ENCODE measurements at regions not wholly inside any gene's neighbourhood (a gene's known extent, or its start where the extent isn't known, plus 50 kb on each side); places are given as distances from the start of the nearest gene placed in this dataset.

- no peak overlapping the region for H3K27ac ChIP-seq (ENCODE audit: insufficient read depth, low read depth, low read length, poor library complexity, severe bottlenecking)
- H3K4me1 ChIP-seq (ENCODE audit: control insufficient read depth, insufficient read depth, low read length): no peaks in the 10 kb centered on the region
- H3K36me3 ChIP-seq (ENCODE audit: control insufficient read depth, insufficient read depth, low read length): no peaks in the 10 kb centered on the region
- H3K4me3 ChIP-seq (ENCODE audit: insufficient read depth, low read depth, low read length): no peak overlapping the region
- no peaks in the 10 kb centered on the region for H3K9me3 ChIP-seq (ENCODE audit: control insufficient read depth, low read length)
- no peaks in the 10 kb centered on the region for H3K27me3 ChIP-seq (ENCODE audit: control insufficient read depth, insufficient read depth, low read length, poor library complexity, severe bottlenecking)
- 67 to 80% methylated on average over 4 to 5 of the region's 5 CpGs for WGBS, 2 experiments
Observed at GRCh38 chr3:72473156-72473555, 375.1 kb downstream of the SHQ1 start.

GRCh38 chr3:72470904-72471417, 377.3 kb downstream of the SHQ1 start:
- Histone ChIP-seq H3K36me3 (ENCODE audit: control insufficient read depth, insufficient read depth, low read length) (no peaks in the 10 kb centered on the region), H3K9me3 (ENCODE audit: control insufficient read depth, low read length) (no peaks in the 10 kb centered on the region), H3K4me3 (ENCODE audit: insufficient read depth, low read depth, low read length) (no peak overlapping the region), H3K27me3 (ENCODE audit: control insufficient read depth, insufficient read depth, low read length, poor library complexity, severe bottlenecking) (no peaks in the 10 kb centered on the region), H3K27ac (ENCODE audit: insufficient read depth, low read depth, low read length, poor library complexity, severe bottlenecking) (no peak overlapping the region), H3K4me1 (ENCODE audit: control insufficient read depth, insufficient read depth, low read length) (no peaks in the 10 kb centered on the region)
- 86 to 91% methylated on average over 3 to 5 of the region's 5 CpGs for WGBS, 2 experiments

GRCh38 chr3:72465853-72466252, 382.4 kb downstream of the SHQ1 start:
- no peaks in the 10 kb centered on the region for H3K4me1 ChIP-seq (ENCODE audit: control insufficient read depth, insufficient read depth, low read length)
- no peaks in the 10 kb centered on the region for H3K9me3 ChIP-seq (ENCODE audit: control insufficient read depth, low read length)
- no peaks in the 10 kb centered on the region for H3K27me3 ChIP-seq (ENCODE audit: control insufficient read depth, insufficient read depth, low read length, poor library complexity, severe bottlenecking)
- H3K36me3 ChIP-seq (ENCODE audit: control insufficient read depth, insufficient read depth, low read length): no peaks in the 10 kb centered on the region
- no peak overlapping the region for H3K27ac ChIP-seq (ENCODE audit: insufficient read depth, low read depth, low read length, poor library complexity, severe bottlenecking)
- 77 to 84% methylated on average over 2 of the region's 2 CpGs for WGBS, 2 experiments
- no peak overlapping the region for H3K4me3 ChIP-seq (ENCODE audit: insufficient read depth, low read depth, low read length)

- Histone ChIP-seq H3K27ac (ENCODE audit: insufficient read depth, low read depth, low read length, poor library complexity, severe bottlenecking) (no peak overlapping the region), H3K27me3 (ENCODE audit: control insufficient read depth, insufficient read depth, low read length, poor library complexity, severe bottlenecking) (no peaks in the 10 kb centered on the region), H3K4me1 (ENCODE audit: control insufficient read depth, insufficient read depth, low read length) (no peaks in the 10 kb centered on the region), H3K9me3 (ENCODE audit: control insufficient read depth, low read length) (no peaks in the 10 kb centered on the region), H3K4me3 (ENCODE audit: insufficient read depth, low read depth, low read length) (no peak overlapping the region), H3K36me3 (ENCODE audit: control insufficient read depth, insufficient read depth, low read length) (no peaks in the 10 kb centered on the region)
- 88 to 90% methylated on average over 9 of the region's 9 CpGs for WGBS, 2 experiments
Observed at GRCh38 chr3:72463083-72463482, 385.2 kb downstream of the SHQ1 start.

- no peaks in the 10 kb centered on the region for H3K9me3 ChIP-seq (ENCODE audit: control insufficient read depth, low read length)
- no peak overlapping the region for H3K4me3 ChIP-seq (ENCODE audit: insufficient read depth, low read depth, low read length)
- no peaks in the 10 kb centered on the region for H3K4me1 ChIP-seq (ENCODE audit: control insufficient read depth, insufficient read depth, low read length)
- H3K27me3 ChIP-seq (ENCODE audit: control insufficient read depth, insufficient read depth, low read length, poor library complexity, severe bottlenecking): no peaks in the 10 kb centered on the region
- no peak overlapping the region for H3K27ac ChIP-seq (ENCODE audit: insufficient read depth, low read depth, low read length, poor library complexity, severe bottlenecking)
- WGBS, 2 experiments: 89 to 90% methylated on average over 4 to 6 of the region's 6 CpGs
- H3K36me3 ChIP-seq (ENCODE audit: control insufficient read depth, insufficient read depth, low read length): no peaks in the 10 kb centered on the region
Observed at GRCh38 chr3:72462595-72463011, 385.6 kb downstream of the SHQ1 start.

GRCh38 chr3:72461787-72462186, 386.5 kb downstream of the SHQ1 start:
- H3K27ac ChIP-seq (ENCODE audit: insufficient read depth, low read depth, low read length, poor library complexity, severe bottlenecking): no peak overlapping the region

GRCh38 chr3:72460205-72461174, 387.8 kb downstream of the SHQ1 start:
- 90 to 96% methylated on average over 6 to 8 of the region's 8 CpGs for WGBS, 2 experiments
- Histone ChIP-seq H3K4me3 (ENCODE audit: insufficient read depth, low read depth, low read length) (no peak overlapping the region), H3K36me3 (ENCODE audit: control insufficient read depth, insufficient read depth, low read length) (no peaks in the 10 kb centered on the region), H3K27me3 (ENCODE audit: control insufficient read depth, insufficient read depth, low read length, poor library complexity, severe bottlenecking) (no peaks in the 10 kb centered on the region), H3K27ac (ENCODE audit: insufficient read depth, low read depth, low read length, poor library complexity, severe bottlenecking) (no peak overlapping the region), H3K4me1 (ENCODE audit: control insufficient read depth, insufficient read depth, low read length) (no peaks in the 10 kb centered on the region), H3K9me3 (ENCODE audit: control insufficient read depth, low read length) (no peaks in the 10 kb centered on the region)

More at GRCh38 chr3:72461787-72462186, 386.5 kb downstream of the SHQ1 start:
- H3K4me3 ChIP-seq (ENCODE audit: insufficient read depth, low read depth, low read length): no peak overlapping the region
- H3K4me1 ChIP-seq (ENCODE audit: control insufficient read depth, insufficient read depth, low read length): no peaks in the 10 kb centered on the region
- no peaks in the 10 kb centered on the region for H3K36me3 ChIP-seq (ENCODE audit: control insufficient read depth, insufficient read depth, low read length)
- WGBS, 2 experiments: 69 to 90% methylated on average over 3 to 4 of the region's 4 CpGs
- H3K27me3 ChIP-seq (ENCODE audit: control insufficient read depth, insufficient read depth, low read length, poor library complexity, severe bottlenecking): no peaks in the 10 kb centered on the region
- no peaks in the 10 kb centered on the region for H3K9me3 ChIP-seq (ENCODE audit: control insufficient read depth, low read length)

GRCh38 chr3:72459588-72459987, 388.7 kb downstream of the SHQ1 start:
- no peak overlapping the region for H3K4me3 ChIP-seq (ENCODE audit: insufficient read depth, low read depth, low read length)
- H3K27me3 ChIP-seq (ENCODE audit: control insufficient read depth, insufficient read depth, low read length, poor library complexity, severe bottlenecking): no peaks in the 10 kb centered on the region
- H3K4me1 ChIP-seq (ENCODE audit: control insufficient read depth, insufficient read depth, low read length): no peaks in the 10 kb centered on the region
- H3K36me3 ChIP-seq (ENCODE audit: control insufficient read depth, insufficient read depth, low read length): no peaks in the 10 kb centered on the region
- H3K9me3 ChIP-seq (ENCODE audit: control insufficient read depth, low read length): no peaks in the 10 kb centered on the region
- no peak overlapping the region for H3K27ac ChIP-seq (ENCODE audit: insufficient read depth, low read depth, low read length, poor library complexity, severe bottlenecking)

GRCh38 chr3:72458375-72458774, 389.9 kb downstream of the SHQ1 start:
- Histone ChIP-seq H3K36me3 (ENCODE audit: control insufficient read depth, insufficient read depth, low read length) (no peaks in the 10 kb centered on the region), H3K4me1 (ENCODE audit: control insufficient read depth, insufficient read depth, low read length) (no peaks in the 10 kb centered on the region), H3K9me3 (ENCODE audit: control insufficient read depth, low read length) (no peaks in the 10 kb centered on the region), H3K27ac (ENCODE audit: insufficient read depth, low read depth, low read length, poor library complexity, severe bottlenecking) (no peak overlapping the region), H3K27me3 (ENCODE audit: control insufficient read depth, insufficient read depth, low read length, poor library complexity, severe bottlenecking) (no peaks in the 10 kb centered on the region), H3K4me3 (ENCODE audit: insufficient read depth, low read depth, low read length) (no peak overlapping the region)
- WGBS, 2 experiments: 93 to 99% methylated on average over 3 to 4 of the region's 4 CpGs

- Histone ChIP-seq H3K36me3 (ENCODE audit: control insufficient read depth, insufficient read depth, low read length) (no peaks in the 10 kb centered on the region), H3K4me1 (ENCODE audit: control insufficient read depth, insufficient read depth, low read length) (no peaks in the 10 kb centered on the region), H3K4me3 (ENCODE audit: insufficient read depth, low read depth, low read length) (no peak overlapping the region), H3K9me3 (ENCODE audit: control insufficient read depth, low read length) (no peaks in the 10 kb centered on the region), H3K27ac (ENCODE audit: insufficient read depth, low read depth, low read length, poor library complexity, severe bottlenecking) (no peak overlapping the region), H3K27me3 (ENCODE audit: control insufficient read depth, insufficient read depth, low read length, poor library complexity, severe bottlenecking) (no peaks in the 10 kb centered on the region)
- WGBS, 2 experiments: 95% methylated on average over 3 of the region's 3 CpGs
Observed at GRCh38 chr3:72454441-72454840, 393.8 kb downstream of the SHQ1 start.
